ENCODE measurements at regions not wholly inside any gene's neighbourhood (a gene's known extent, or its start where the extent isn't known, plus 50 kb on each side); places are given as distances from the start of the nearest gene placed in this dataset.

GRCh38 chr1:70871790-70872189 is 175.8 kb downstream of the PTGER3 start:
- no peak overlapping the region for H2AK5ac ChIP-seq (ENCODE audit: low read depth, low read length)
- H4K8ac ChIP-seq (ENCODE audit: extremely low read depth, insufficient read depth, low read length) = no peak overlapping the region
- H3K9ac ChIP-seq (replicated peaks in 1 of 4; ENCODE audit: extremely low read depth in 1 of 4, low read depth in 3 of 4, low read length in 3 of 4) = no peak overlapping the region
- no peaks in the 10 kb centered on the region for H3K36me3 ChIP-seq (ENCODE audit: control insufficient read depth in 2 of 4, insufficient read depth in 4 of 4, low read length in 3 of 4)
- no peak overlapping the region for H3K18ac ChIP-seq (ENCODE audit: extremely low read depth, low read length)
- no peak overlapping the region for H3K23ac ChIP-seq (ENCODE audit: insufficient read length)
- no peak overlapping the region for H3K56ac ChIP-seq (replicated peaks; ENCODE audit: insufficient read length, low read depth, low read length)
- H2BK20ac ChIP-seq (ENCODE audit: low read length) = no peak overlapping the region
- no peak overlapping the region for H4K91ac ChIP-seq (replicated peaks; ENCODE audit: insufficient read length, low read length)
- no peaks in the 10 kb centered on the region for H4K20me1 ChIP-seq (replicated peaks in 1 of 2; ENCODE audit: control insufficient read depth in 1 of 2, insufficient read depth in 2 of 2, low read length in 2 of 2)
- H2AFZ ChIP-seq (ENCODE audit: low read length) = no peak overlapping the region
- H3K27ac ChIP-seq (ENCODE audit: low read depth, low read length) = no peak overlapping the region
- POLR2A ChIA-PET (ENCODE audit: partially characterized antibody) = no interaction called here
- FAIRE-seq (no peak), DNase-seq (ENCODE audit: low read depth in 1 of 2, low spot score in 2 of 2) (no peak)
- no peak overlapping the region for H4K5ac ChIP-seq (ENCODE audit: insufficient read length, low read depth, low read length)
- H3K9me3 ChIP-seq (ENCODE audit: insufficient read depth in 2 of 2, low read depth in 1 of 2, low read length in 1 of 2) = no peaks in the 10 kb centered on the region
- no peak overlapping the region for H2BK15ac ChIP-seq (ENCODE audit: low read length)
- H3K4me3 ChIP-seq (ENCODE audit: extremely low read depth in 1 of 4, insufficient read depth in 2 of 4, low read depth in 3 of 4, low read length in 4 of 4) = no peak overlapping the region
- no peak overlapping the region for H2BK12ac ChIP-seq (ENCODE audit: low read depth, low read length)
- H3K4me2 ChIP-seq (ENCODE audit: insufficient read depth in 1 of 2, low read depth in 2 of 2, low read length in 2 of 2) = no peak overlapping the region
- CTCF ChIA-PET (ENCODE audit: partially characterized antibody) = interaction anchor here (1.3 to 3.6 kb wide), 3 partner anchors 10 to 127 kb away, joined by 3 to 18 read pairs (median 4); no protein-coding TSS in a partner anchor
- H2BK5ac ChIP-seq (ENCODE audit: low read depth, low read length) = no peak overlapping the region
- TF ChIP-seq SIN3A (conservative IDR thresholded peaks at IDR 0.05 in 1 of 2, IDR thresholded peaks at IDR 0.05 in 1 of 2; ENCODE audit: low read depth in 1 of 2, low read length in 2 of 2) (no peak), MAX (IDR thresholded peaks at IDR 0.05) (no peak), CTBP2 (IDR thresholded peaks at IDR 0.05; ENCODE audit: borderline replicate concordance, insufficient read depth, insufficient read length, low read length) (no peak), TAF1 (IDR thresholded peaks at IDR 0.05; ENCODE audit: low read depth, low read length) (no peak), HDAC6 (IDR thresholded peaks at IDR 0.05; ENCODE audit: low read depth, low read length) (no peak), CTCF (IDR thresholded peaks at IDR 0.05; ENCODE audit: control extremely low read depth in 1 of 3, insufficient read depth in 1 of 3, low read depth in 1 of 3, low read length in 3 of 3) (no peak), EGR1 (IDR thresholded peaks at IDR 0.05; ENCODE audit: borderline replicate concordance, low read depth, low read length) (no peak), GTF2F1 (IDR thresholded peaks at IDR 0.05; ENCODE audit: borderline replicate concordance, low read depth, low read length) (no peak)
- H3K4me1 ChIP-seq (replicated peaks in 1 of 4; ENCODE audit: control insufficient read depth in 3 of 4, insufficient read depth in 4 of 4, low read length in 3 of 4) = no peaks in the 10 kb centered on the region
- 92% methylated on average over 3 of the region's 3 CpGs; no CpG with 5 or more reads in 1 of the 2 experiments for WGBS, 2 experiments (ENCODE audit: extremely low coverage in 1 of 2, insufficient coverage in 1 of 2, insufficient read length in 1 of 2, insufficient replicate concordance in 2 of 2, low coverage in 1 of 2, low lambda C conversion rate in 2 of 2, missing lambda C conversion rate in 1 of 2)
- H3K27me3 ChIP-seq (replicated peaks in 1 of 4; ENCODE audit: control insufficient read depth in 3 of 4, extremely low read depth in 1 of 4, insufficient read depth in 3 of 4, low read length in 3 of 4) = no peaks in the 10 kb centered on the region
- no peak overlapping the region for H3K14ac ChIP-seq (ENCODE audit: insufficient read length)
- H3K79me1 ChIP-seq (ENCODE audit: low read depth, low read length) = no peaks in the 10 kb centered on the region
- no peaks in the 10 kb centered on the region for H3K79me2 ChIP-seq (ENCODE audit: control insufficient read depth in 1 of 2, insufficient read depth in 2 of 2, low read length in 2 of 2)
- H2BK120ac ChIP-seq (replicated peaks; ENCODE audit: low read depth, low read length) = no peak overlapping the region
- H3K4ac ChIP-seq (replicated peaks; ENCODE audit: insufficient read length, low read depth, low read length) = no peak overlapping the region
- H3K23me2 ChIP-seq (ENCODE audit: low read depth, low read length) = no peaks in the 10 kb centered on the region
